ENCODE measurements at regions not wholly inside any gene's neighbourhood (a gene's known extent, or its start where the extent isn't known, plus 50 kb on each side); places are given as distances from the start of the nearest gene placed in this dataset.

- TF ChIP-seq CTCF (IDR thresholded peaks at IDR 0.05) (no peak), EZH2 (IDR thresholded peaks at IDR 0.05; ENCODE audit: borderline replicate concordance, insufficient read depth, low read depth, low read length, poor library complexity, severe bottlenecking) (no peak)
These were observed 89.5 kb upstream of the TMEM45B start for GRCh38 chr11:129726179-129726578.

Measured in B cell (primary cell).